Skeletal muscle tissue (tissue), 3 donors: ENCODE measurements at regions not wholly inside any gene's neighbourhood (a gene's known extent, or its start where the extent isn't known, plus 50 kb on each side); places are given as distances from the start of the nearest gene placed in this dataset.

Source experiments
- H3K27ac ChIP-seq: one replicate; pipeline ENCODE4 v1.7.0; 2013; ENCODE audit warnings: mild to moderate bottlenecking, low read depth, low read length, inconsistent platforms
- H3K27me3 ChIP-seq, 3 donors: one replicate each; pipeline ENCODE4 v1.7.0; 2013; ENCODE audit warnings: low read length in 3 of 3; ENCODE audit not compliant: control insufficient read depth in 3 of 3, insufficient read depth in 3 of 3
- H3K36me3 ChIP-seq, 3 donors: one replicate each; pipeline ENCODE4 v1.7.0; 2013; ENCODE audit warnings: low read length in 3 of 3; ENCODE audit not compliant: control insufficient read depth in 3 of 3, insufficient read depth in 3 of 3
- H3K4me1 ChIP-seq, 3 donors: one replicate each; pipeline ENCODE4 v1.7.0; 2013; ENCODE audit warnings: low read length in 3 of 3, mild to moderate bottlenecking in 3 of 3; ENCODE audit not compliant: control insufficient read depth in 3 of 3, insufficient read depth in 3 of 3
- H3K4me3 ChIP-seq, 3 donors: one replicate each; pipeline ENCODE4 v1.7.0; 2013; ENCODE audit warnings: low read length in 3 of 3
- H3K9ac ChIP-seq, 3 donors: one replicate each; pipeline ENCODE4 v1.7.0; 2013; ENCODE audit warnings: low read length in 3 of 3, mild to moderate bottlenecking in 3 of 3, moderate library complexity in 2 of 3, low read depth in 1 of 3
- H3K9me3 ChIP-seq, 3 donors: one replicate each; pipeline ENCODE4 v1.7.0; 2013; ENCODE audit warnings: low read length in 3 of 3; ENCODE audit not compliant: control insufficient read depth in 3 of 3
- donor health status: Osteomylitis.

DNA sequence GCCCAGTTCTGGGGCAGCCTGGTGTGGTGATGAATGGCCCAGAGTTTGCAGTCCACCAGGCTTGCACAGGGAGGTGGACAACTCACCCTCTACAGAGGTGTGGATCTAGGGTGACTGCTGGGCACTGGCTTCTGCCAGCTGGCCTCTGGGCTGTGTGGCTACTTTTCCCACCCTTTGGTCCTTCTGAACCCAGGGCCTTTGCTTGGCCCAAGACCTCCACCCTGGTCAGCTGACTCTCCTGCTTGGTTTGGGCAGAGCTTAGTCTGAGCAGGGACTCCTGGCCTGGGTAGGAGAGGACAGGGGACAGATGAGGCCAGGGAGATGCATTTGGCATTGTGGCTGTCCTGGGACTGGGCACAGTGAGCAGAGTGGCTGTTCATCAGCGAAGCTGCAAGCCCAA is 83.0 kb upstream of the SHANK2 start:
- no peak overlapping the region for H3K27ac ChIP-seq
- H3K4me1 ChIP-seq, result no peaks in the 10 kb centered on the region
- H3K9ac ChIP-seq, result no peak overlapping the region
- H3K36me3 ChIP-seq, result no peaks in the 10 kb centered on the region
- peaks cover 5 to 33% (median 29%) of the 10 kb centered on the region in 3 donors for H3K27me3 ChIP-seq
- H3K9me3 ChIP-seq, result no peaks in the 10 kb centered on the region
- H3K4me3 ChIP-seq, result no peak overlapping the region

- H3K4me1 ChIP-seq, result no peaks in the 10 kb centered on the region
- no peak overlapping the region for H3K4me3 ChIP-seq
- H3K36me3 ChIP-seq, result no peaks in the 10 kb centered on the region
- H3K9ac ChIP-seq, result no peak overlapping the region
- peaks cover 5 to 25% (median 21%) of the 10 kb centered on the region in 3 donors for H3K27me3 ChIP-seq
- no peaks in the 10 kb centered on the region for H3K9me3 ChIP-seq
- H3K27ac ChIP-seq, result no peak overlapping the region
Measured at GRCh38 chr11:71334191-71334590, 81.8 kb upstream of the SHANK2 start.

- no peak overlapping the region for H3K9ac ChIP-seq
- no peak overlapping the region for H3K4me3 ChIP-seq
- no peak overlapping the region for H3K27ac ChIP-seq
- H3K27me3 ChIP-seq, result peaks cover 5 to 23% (median 17%) of the 10 kb centered on the region in 3 donors
- no peaks in the 10 kb centered on the region for H3K4me1 ChIP-seq
- no peaks in the 10 kb centered on the region for H3K36me3 ChIP-seq
- H3K9me3 ChIP-seq, result no peaks in the 10 kb centered on the region
Measured at GRCh38 chr11:71333473-71333872, 81.1 kb upstream of the SHANK2 start.

DNA sequence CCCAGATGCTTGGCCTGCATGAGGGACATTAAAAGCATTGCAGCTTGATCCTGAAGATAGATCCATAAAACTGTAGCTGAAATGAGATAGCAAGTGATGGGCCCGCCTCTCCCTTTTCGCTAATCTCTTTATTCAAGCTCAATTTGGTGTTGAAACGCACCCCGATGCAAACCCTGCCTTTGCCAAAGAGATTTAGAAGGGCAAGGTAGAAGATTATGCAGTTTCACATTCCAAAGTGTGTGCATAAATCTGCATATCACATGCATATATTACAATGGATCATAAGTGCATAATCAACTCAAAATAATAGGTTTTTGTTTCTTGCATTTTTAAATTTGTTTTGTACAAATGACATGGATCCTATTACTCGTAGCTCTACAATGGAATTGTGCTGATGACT is 80.1 kb upstream of the SHANK2 start:
- Histone ChIP-seq H3K27ac (no peak overlapping the region), H3K27me3 (peaks cover 5 to 26% (median 14%) of the 10 kb centered on the region in 3 donors), H3K36me3 (no peaks in the 10 kb centered on the region), H3K9ac (no peak overlapping the region), H3K4me1 (no peaks in the 10 kb centered on the region), H3K4me3 (no peak overlapping the region), H3K9me3 (no peaks in the 10 kb centered on the region)

DNA sequence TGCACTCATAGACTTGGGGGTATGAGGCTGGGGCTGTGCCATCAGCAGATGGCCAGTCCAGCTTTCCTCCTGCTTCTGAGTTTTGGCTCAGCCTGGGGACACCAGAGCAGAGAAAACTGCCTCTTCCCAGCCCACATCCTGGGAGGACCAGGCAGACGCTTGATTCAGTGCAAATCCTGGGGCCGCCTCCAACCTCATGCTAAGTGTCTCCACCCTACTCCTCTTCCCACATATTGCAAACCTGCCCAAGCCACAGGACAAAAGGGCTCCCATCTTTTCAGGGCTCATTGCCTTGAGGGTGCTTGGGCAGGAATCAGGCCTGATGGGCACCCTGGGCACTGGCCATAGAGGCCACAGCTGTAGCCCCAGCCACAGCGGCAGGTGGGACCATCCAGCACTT is 79.7 kb upstream of the SHANK2 start:
- Histone ChIP-seq H3K27me3 (peaks cover 5 to 25% (median 14%) of the 10 kb centered on the region in 3 donors), H3K9me3 (no peaks in the 10 kb centered on the region), H3K4me3 (no peak overlapping the region), H3K9ac (no peak overlapping the region), H3K27ac (no peak overlapping the region), H3K36me3 (no peaks in the 10 kb centered on the region), H3K4me1 (no peaks in the 10 kb centered on the region)

GRCh38 chr11:71331631-71332030 is 79.3 kb upstream of the SHANK2 start:
- no peaks in the 10 kb centered on the region for H3K9me3 ChIP-seq
- no peaks in the 10 kb centered on the region for H3K4me1 ChIP-seq
- no peak overlapping the region for H3K4me3 ChIP-seq
- H3K9ac ChIP-seq, result no peak overlapping the region
- peaks cover 5 to 22% (median 14%) of the 10 kb centered on the region in 3 donors for H3K27me3 ChIP-seq
- H3K36me3 ChIP-seq, result no peaks in the 10 kb centered on the region
- H3K27ac ChIP-seq, result no peak overlapping the region

GRCh38 chr11:71330996-71331395 is 78.6 kb upstream of the SHANK2 start:
- Histone ChIP-seq H3K36me3 (no peaks in the 10 kb centered on the region), H3K4me3 (no peak overlapping the region), H3K27ac (no peak overlapping the region), H3K27me3 (peaks cover 5 to 21% (median 14%) of the 10 kb centered on the region in 3 donors), H3K9me3 (no peaks in the 10 kb centered on the region), H3K9ac (no peak overlapping the region), H3K4me1 (no peaks in the 10 kb centered on the region)

DNA sequence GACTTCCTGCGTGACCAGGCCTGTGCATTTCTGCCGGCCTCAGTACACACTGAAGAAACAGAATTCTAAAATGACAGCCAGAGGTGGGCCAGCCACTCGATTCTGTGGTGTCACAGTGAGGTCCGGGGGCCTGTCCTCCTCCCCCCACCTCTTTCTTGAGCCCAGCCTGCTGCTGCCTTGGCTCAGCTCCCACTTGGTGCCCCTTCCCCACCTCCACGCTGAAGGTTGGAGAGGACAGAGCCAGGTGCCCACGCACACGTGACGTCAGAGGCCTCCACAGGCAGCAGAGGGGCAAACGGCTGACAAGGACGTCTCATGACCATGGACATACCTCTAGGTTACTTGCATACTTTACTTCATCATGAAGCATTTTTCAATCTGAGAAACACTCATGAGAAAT is 78.0 kb upstream of the SHANK2 start:
- Histone ChIP-seq H3K9ac (no peak overlapping the region), H3K27me3 (peaks cover 2 to 21% (median 14%) of the 10 kb centered on the region in 3 donors), H3K4me1 (no peaks in the 10 kb centered on the region), H3K36me3 (no peaks in the 10 kb centered on the region), H3K9me3 (no peaks in the 10 kb centered on the region), H3K27ac (no peak overlapping the region), H3K4me3 (no peak overlapping the region)

GRCh38 chr11:71329786-71330185 is 77.4 kb upstream of the SHANK2 start:
- H3K4me3 ChIP-seq, result no peak overlapping the region
- no peaks in the 10 kb centered on the region for H3K9me3 ChIP-seq
- H3K27me3 ChIP-seq, result peaks cover 0 to 24% (median 13%) of the 10 kb centered on the region in 3 donors
- no peak overlapping the region for H3K9ac ChIP-seq
- H3K27ac ChIP-seq, result no peak overlapping the region
- H3K4me1 ChIP-seq, result no peaks in the 10 kb centered on the region
- no peaks in the 10 kb centered on the region for H3K36me3 ChIP-seq

DNA sequence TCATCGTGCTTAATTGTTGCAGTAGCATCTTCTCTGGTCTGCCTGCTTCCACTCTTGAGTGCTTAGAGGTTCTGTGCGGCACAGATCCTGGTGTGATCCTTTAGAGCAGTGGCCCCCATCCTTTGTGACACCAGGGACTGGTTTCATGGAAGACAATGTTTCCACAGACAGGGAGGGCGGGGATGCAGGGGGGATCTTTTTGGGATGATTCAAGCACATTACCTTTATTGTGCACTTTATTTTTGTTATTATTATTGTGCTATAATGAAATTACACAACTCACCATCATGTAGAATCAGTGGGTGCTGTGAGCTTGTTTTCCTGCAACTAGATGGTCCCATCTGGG is 76.8 kb upstream of the SHANK2 start:
- Histone ChIP-seq H3K4me3 (no peak overlapping the region), H3K4me1 (no peaks in the 10 kb centered on the region), H3K9me3 (no peaks in the 10 kb centered on the region), H3K36me3 (no peaks in the 10 kb centered on the region), H3K27ac (no peak overlapping the region), H3K9ac (no peak overlapping the region), H3K27me3 (peaks cover 0 to 21% (median 9%) of the 10 kb centered on the region in 3 donors)
